ENCODE measurements at regions not wholly inside any gene's neighbourhood (a gene's known extent, or its start where the extent isn't known, plus 50 kb on each side); places are given as distances from the start of the nearest gene placed in this dataset.

DNA sequence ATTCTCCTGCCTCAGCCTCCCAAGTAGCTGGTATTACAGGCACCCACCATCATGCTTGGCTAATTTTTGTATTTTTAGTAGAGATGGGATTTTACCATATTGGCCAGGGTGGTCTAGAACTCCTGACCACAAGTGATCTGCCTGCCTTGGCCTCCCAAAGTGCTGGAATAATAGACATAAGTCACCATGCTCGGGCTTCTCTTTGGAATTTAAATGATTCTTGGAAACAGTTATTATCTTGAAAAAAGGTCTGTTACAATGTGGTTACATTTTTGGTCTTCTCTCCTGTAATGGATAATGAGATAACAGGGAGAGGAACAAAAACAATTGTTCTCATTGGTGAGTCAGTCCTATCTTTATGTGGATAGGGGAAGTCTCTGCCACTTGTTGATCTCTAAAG, 59.8 kb upstream of the AADACL2 start:
- TF ChIP-seq CTCF (IDR thresholded peaks at IDR 0.05) (no peak), EZH2 (IDR thresholded peaks at IDR 0.05) (no peak), EZH2phosphoT487 (IDR thresholded peaks at IDR 0.05) (no peak)
